ENCODE measurements at regions not wholly inside any gene's neighbourhood (a gene's known extent, or its start where the extent isn't known, plus 50 kb on each side); places are given as distances from the start of the nearest gene placed in this dataset.

- Mint-ChIP-seq H3K9me3 (no peaks in the 10 kb centered on the region), H3K27ac (no peak overlapping the region), H3K36me3 (ENCODE audit: low read depth) (no peaks in the 10 kb centered on the region), H3K4me1 (ENCODE audit: low read depth) (peaks cover 20% of the 10 kb centered on the region), H3K27me3 (peaks cover 56% of the 10 kb centered on the region), H3K4me3 (no peak overlapping the region)
Measured at GRCh38 chr2:136420346-136420745, 302.4 kb upstream of the CXCR4 start.

GRCh38 chr2:136411946-136412345, 294.0 kb upstream of the CXCR4 start:
- Mint-ChIP-seq H3K4me3 (no peak overlapping the region), H3K27ac (no peak overlapping the region), H3K4me1 (ENCODE audit: low read depth) (no peaks in the 10 kb centered on the region), H3K27me3 (peaks cover 32% of the 10 kb centered on the region), H3K36me3 (ENCODE audit: low read depth) (no peaks in the 10 kb centered on the region), H3K9me3 (no peaks in the 10 kb centered on the region)

GRCh38 chr2:136410673-136411072, 292.7 kb upstream of the CXCR4 start:
- Mint-ChIP-seq H3K27me3 (peaks cover 35% of the 10 kb centered on the region), H3K9me3 (no peaks in the 10 kb centered on the region), H3K4me1 (ENCODE audit: low read depth) (no peaks in the 10 kb centered on the region), H3K4me3 (no peak overlapping the region), H3K27ac (no peak overlapping the region), H3K36me3 (ENCODE audit: low read depth) (no peaks in the 10 kb centered on the region)

- Mint-ChIP-seq H3K36me3 (ENCODE audit: low read depth) (no peaks in the 10 kb centered on the region), H3K9me3 (no peaks in the 10 kb centered on the region), H3K4me3 (no peak overlapping the region), H3K27ac (no peak overlapping the region), H3K27me3 (peaks cover 40% of the 10 kb centered on the region), H3K4me1 (ENCODE audit: low read depth) (no peaks in the 10 kb centered on the region)
Measured at GRCh38 chr2:136408795-136409194, 290.8 kb upstream of the CXCR4 start.

- Mint-ChIP-seq H3K36me3 (ENCODE audit: low read depth) (no peaks in the 10 kb centered on the region), H3K27me3 (peaks cover 42% of the 10 kb centered on the region), H3K9me3 (no peaks in the 10 kb centered on the region), H3K27ac (no peak overlapping the region), H3K4me1 (ENCODE audit: low read depth) (no peaks in the 10 kb centered on the region), H3K4me3 (no peak overlapping the region)
Measured at GRCh38 chr2:136407952-136408318, 290.0 kb upstream of the CXCR4 start.

GRCh38 chr2:136407117-136407951, 289.4 kb upstream of the CXCR4 start:
- H3K4me3 Mint-ChIP-seq, result no peak overlapping the region
- no peaks in the 10 kb centered on the region for H3K36me3 Mint-ChIP-seq (ENCODE audit: low read depth)
- H3K4me1 Mint-ChIP-seq (ENCODE audit: low read depth), result no peaks in the 10 kb centered on the region
- no peak overlapping the region for H3K27ac Mint-ChIP-seq
- peaks cover 45% of the 10 kb centered on the region for H3K27me3 Mint-ChIP-seq
- H3K9me3 Mint-ChIP-seq, result no peaks in the 10 kb centered on the region

- no peak overlapping the region for H3K27ac Mint-ChIP-seq
- no peaks in the 10 kb centered on the region for H3K9me3 Mint-ChIP-seq
- H3K36me3 Mint-ChIP-seq (ENCODE audit: low read depth), result no peaks in the 10 kb centered on the region
- H3K4me3 Mint-ChIP-seq, result no peak overlapping the region
- H3K27me3 Mint-ChIP-seq, result peaks cover 48% of the 10 kb centered on the region
- H3K4me1 Mint-ChIP-seq (ENCODE audit: low read depth), result no peaks in the 10 kb centered on the region
Measured at GRCh38 chr2:136404925-136405324, 287.0 kb upstream of the CXCR4 start.

GRCh38 chr2:136404176-136404575, 286.2 kb upstream of the CXCR4 start:
- no peaks in the 10 kb centered on the region for H3K4me1 Mint-ChIP-seq (ENCODE audit: low read depth)
- no peak overlapping the region for H3K4me3 Mint-ChIP-seq
- H3K27me3 Mint-ChIP-seq, result peaks cover 46% of the 10 kb centered on the region
- no peaks in the 10 kb centered on the region for H3K9me3 Mint-ChIP-seq
- H3K36me3 Mint-ChIP-seq (ENCODE audit: low read depth), result no peaks in the 10 kb centered on the region
- H3K27ac Mint-ChIP-seq, result no peak overlapping the region

- Mint-ChIP-seq H3K4me1 (ENCODE audit: low read depth) (no peaks in the 10 kb centered on the region), H3K27ac (no peak overlapping the region), H3K36me3 (ENCODE audit: low read depth) (no peaks in the 10 kb centered on the region), H3K27me3 (peaks cover 32% of the 10 kb centered on the region), H3K4me3 (no peak overlapping the region), H3K9me3 (no peaks in the 10 kb centered on the region)
Measured at GRCh38 chr2:136402281-136402680, 284.3 kb upstream of the CXCR4 start.

- Mint-ChIP-seq H3K27ac (no peak overlapping the region), H3K27me3 (peaks cover 25% of the 10 kb centered on the region), H3K4me1 (ENCODE audit: low read depth) (peaks cover 14% of the 10 kb centered on the region), H3K36me3 (ENCODE audit: low read depth) (no peaks in the 10 kb centered on the region), H3K4me3 (no peak overlapping the region), H3K9me3 (no peaks in the 10 kb centered on the region)
Measured at GRCh38 chr2:136399667-136400289, 281.8 kb upstream of the CXCR4 start.

GRCh38 chr2:136395582-136395981, 277.6 kb upstream of the CXCR4 start:
- Mint-ChIP-seq H3K4me3 (no peak overlapping the region), H3K36me3 (ENCODE audit: low read depth) (no peaks in the 10 kb centered on the region), H3K4me1 (ENCODE audit: low read depth) (peaks cover 30% of the 10 kb centered on the region), H3K9me3 (no peaks in the 10 kb centered on the region), H3K27me3 (peaks cover 7% of the 10 kb centered on the region), H3K27ac (peak overlapping the region; percentile 27)

- Mint-ChIP-seq H3K9me3 (no peaks in the 10 kb centered on the region), H3K4me1 (ENCODE audit: low read depth) (peaks cover 37% of the 10 kb centered on the region), H3K27me3 (no peaks in the 10 kb centered on the region), H3K27ac (peak overlapping the region; percentile 30), H3K36me3 (ENCODE audit: low read depth) (no peaks in the 10 kb centered on the region), H3K4me3 (no peak overlapping the region)
Measured at GRCh38 chr2:136394136-136395060, 276.4 kb upstream of the CXCR4 start.

GRCh38 chr2:136393514-136393913, 275.6 kb upstream of the CXCR4 start:
- Mint-ChIP-seq H3K27ac (no peak overlapping the region), H3K27me3 (no peaks in the 10 kb centered on the region), H3K36me3 (ENCODE audit: low read depth) (no peaks in the 10 kb centered on the region), H3K4me1 (ENCODE audit: low read depth) (peaks cover 37% of the 10 kb centered on the region), H3K4me3 (no peak overlapping the region), H3K9me3 (no peaks in the 10 kb centered on the region)

- Mint-ChIP-seq H3K27me3 (no peaks in the 10 kb centered on the region), H3K4me1 (ENCODE audit: low read depth) (peaks cover 37% of the 10 kb centered on the region), H3K4me3 (no peak overlapping the region), H3K9me3 (no peaks in the 10 kb centered on the region), H3K36me3 (ENCODE audit: low read depth) (no peaks in the 10 kb centered on the region), H3K27ac (no peak overlapping the region)
Measured at GRCh38 chr2:136392897-136393505, 275.1 kb upstream of the CXCR4 start.
